ENCODE measurements at regions not wholly inside any gene's neighbourhood (a gene's known extent, or its start where the extent isn't known, plus 50 kb on each side); places are given as distances from the start of the nearest gene placed in this dataset.

DNA sequence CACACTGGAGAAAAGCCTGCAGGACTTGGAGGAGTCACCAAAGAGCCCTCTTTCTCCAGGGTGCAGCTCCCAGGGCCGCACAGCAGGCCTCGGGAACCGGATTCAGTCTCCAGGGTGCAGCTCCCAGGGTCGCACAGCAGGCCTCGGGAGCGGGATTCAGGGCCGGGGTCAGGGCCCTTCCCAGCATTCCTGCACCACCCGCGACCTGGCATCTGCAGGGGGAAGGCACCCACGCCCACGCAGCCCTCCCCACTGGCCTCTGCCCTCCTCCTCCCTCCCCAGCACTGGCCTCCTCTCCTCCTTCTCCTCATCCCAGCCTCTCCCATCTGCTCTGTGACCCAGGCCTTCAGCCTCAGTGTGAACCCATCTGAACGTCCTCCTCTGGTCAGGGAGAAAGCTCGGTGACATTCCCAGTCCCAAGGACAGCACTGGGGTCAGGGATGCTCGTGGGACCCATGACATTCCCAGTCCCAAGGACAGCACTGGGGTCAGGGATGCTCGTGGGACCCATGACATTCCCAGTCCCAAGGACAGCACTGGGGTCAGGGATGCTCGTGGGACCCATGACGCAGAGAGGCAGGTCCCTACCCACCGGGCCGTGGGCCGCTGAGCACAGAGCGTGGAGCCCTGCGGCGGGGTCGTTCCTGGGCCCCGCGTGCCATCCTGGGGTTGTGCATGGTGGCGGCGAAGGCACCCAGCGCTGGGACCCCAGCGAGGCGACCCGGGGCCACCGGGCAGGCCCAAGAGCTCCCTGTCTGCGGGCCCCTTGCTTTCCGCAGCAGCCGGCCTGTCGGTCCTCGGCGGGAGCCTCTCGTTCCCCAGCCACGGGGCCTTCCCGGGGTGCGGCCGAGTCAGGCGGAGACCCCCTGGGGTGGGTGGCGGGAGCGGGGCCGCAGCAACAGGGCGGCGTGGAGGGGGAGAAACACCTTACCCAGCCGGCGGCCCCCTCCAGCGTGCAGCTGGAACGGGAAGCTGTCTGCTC is 550.2 kb upstream of the SALL3 start:
- Histone ChIP-seq H3K36me3 (ENCODE audit: low read depth) (no peaks in the 10 kb centered on the region), H3K4me2 (ENCODE audit: unreplicated experiment) (no peak overlapping the region), H3K27ac (no peak overlapping the region), H2AFZ (no peak overlapping the region), H3K4me1 (ENCODE audit: insufficient read depth) (no peaks in the 10 kb centered on the region), H3K9me3 (ENCODE audit: low read depth) (no peaks in the 10 kb centered on the region), H3F3A (ENCODE audit: insufficient read depth) (no peaks in the 10 kb centered on the region), H3K79me2 (ENCODE audit: insufficient read depth) (no peaks in the 10 kb centered on the region), H4K20me1 (ENCODE audit: insufficient read depth) (no peaks in the 10 kb centered on the region), H3K9ac (no peak overlapping the region), H3K9me2 (ENCODE audit: insufficient read depth) (no peaks in the 10 kb centered on the region), H3K27me3 (replicated peaks; ENCODE audit: insufficient read depth) (no peaks in the 10 kb centered on the region), H3K4me3 (no peak overlapping the region)
- in situ Hi-C loops (cut with MboI) = no loop called here
- TF ChIP-seq EZH2phosphoT487 (IDR thresholded peaks at IDR 0.05; ENCODE audit: insufficient read depth, low read depth) = no peak
- no peak for TF ChIP-seq EZH2 (IDR thresholded peaks at IDR 0.05; ENCODE audit: insufficient read depth, poor library complexity, severe bottlenecking)
- 57 to 68% methylated on average over 42 to 54 of the region's 54 CpGs for WGBS, 2 experiments (ENCODE audit: low coverage in 1 of 2, low lambda C conversion rate in 2 of 2, missing lambda C conversion rate in 2 of 2)
- DNase-seq = no peak

DNA sequence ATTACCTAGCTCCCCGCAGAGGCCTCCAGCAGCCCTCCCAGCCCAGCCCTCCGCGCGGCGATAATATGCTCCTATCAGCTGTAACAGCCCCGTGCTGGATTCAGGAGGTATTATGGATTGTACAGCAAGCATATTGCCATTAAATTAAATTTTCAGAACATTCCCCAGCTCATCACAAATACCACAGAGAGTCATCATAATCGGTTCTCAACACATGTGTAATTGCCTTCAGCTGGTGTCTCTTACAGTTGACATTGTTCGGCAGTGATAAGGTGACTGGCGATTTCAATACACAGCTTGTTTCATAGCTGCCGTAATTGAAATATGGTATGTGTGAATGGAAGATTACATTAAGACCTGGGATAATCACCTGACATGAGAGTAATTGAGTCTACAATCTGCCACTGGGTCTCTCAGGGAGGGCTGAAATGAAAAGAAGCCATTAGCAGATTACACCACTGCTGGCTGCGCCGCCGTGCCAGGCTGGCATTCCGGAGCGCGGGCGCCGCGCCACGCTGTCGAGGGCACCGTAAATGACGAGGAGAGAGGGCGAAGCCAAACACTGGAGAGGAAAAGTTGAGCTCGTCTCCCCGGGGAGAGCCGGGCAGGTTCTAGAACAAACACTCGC is 549.4 kb upstream of the SALL3 start:
- no peaks in the 10 kb centered on the region for H3F3A ChIP-seq (ENCODE audit: insufficient read depth)
- no peaks in the 10 kb centered on the region for H3K4me1 ChIP-seq (ENCODE audit: insufficient read depth)
- no peaks in the 10 kb centered on the region for H3K79me2 ChIP-seq (ENCODE audit: insufficient read depth)
- no peak overlapping the region for H3K4me3 ChIP-seq
- no peaks in the 10 kb centered on the region for H3K9me2 ChIP-seq (ENCODE audit: insufficient read depth)
- H3K27ac ChIP-seq = no peak overlapping the region
- H3K9ac ChIP-seq = no peak overlapping the region
- TF ChIP-seq EZH2phosphoT487 (IDR thresholded peaks at IDR 0.05; ENCODE audit: insufficient read depth, low read depth) (no peak), EZH2 (IDR thresholded peaks at IDR 0.05; ENCODE audit: insufficient read depth, poor library complexity, severe bottlenecking) (no peak)
- H3K27me3 ChIP-seq (replicated peaks; ENCODE audit: insufficient read depth) = no peaks in the 10 kb centered on the region
- H3K36me3 ChIP-seq (ENCODE audit: low read depth) = no peaks in the 10 kb centered on the region
- in situ Hi-C loops (cut with MboI) = no loop called here
- no peak for DNase-seq
- H4K20me1 ChIP-seq (ENCODE audit: insufficient read depth) = no peaks in the 10 kb centered on the region
- 74 to 78% methylated on average over 23 to 28 of the region's 28 CpGs for WGBS, 2 experiments (ENCODE audit: low coverage in 1 of 2, low lambda C conversion rate in 2 of 2, missing lambda C conversion rate in 2 of 2)
- no peaks in the 10 kb centered on the region for H3K9me3 ChIP-seq (ENCODE audit: low read depth)
- H3K4me2 ChIP-seq (ENCODE audit: unreplicated experiment) = no peak overlapping the region
- H2AFZ ChIP-seq = no peak overlapping the region

DNA sequence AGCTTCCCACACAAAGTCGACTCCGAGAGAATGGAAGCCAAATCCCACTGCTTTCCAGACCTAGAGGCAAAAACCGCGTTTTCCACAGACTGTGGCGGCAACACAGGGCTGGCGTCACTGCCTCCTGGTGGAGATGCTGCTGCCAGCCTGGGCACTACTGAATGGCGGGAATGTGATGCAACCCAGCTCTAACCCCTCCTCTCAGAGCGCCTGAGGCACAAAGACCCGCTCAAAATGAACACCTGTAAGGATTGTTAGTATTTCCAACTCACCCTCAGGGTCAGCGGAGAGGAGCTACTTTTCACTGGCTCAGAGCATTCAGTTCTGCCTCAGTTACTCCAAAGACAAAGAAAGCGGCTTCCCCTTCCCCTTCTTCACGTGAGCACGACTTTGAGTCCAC is 548.0 kb upstream of the SALL3 start:
- H3K27me3 ChIP-seq (replicated peaks; ENCODE audit: insufficient read depth) = no peaks in the 10 kb centered on the region

DNA sequence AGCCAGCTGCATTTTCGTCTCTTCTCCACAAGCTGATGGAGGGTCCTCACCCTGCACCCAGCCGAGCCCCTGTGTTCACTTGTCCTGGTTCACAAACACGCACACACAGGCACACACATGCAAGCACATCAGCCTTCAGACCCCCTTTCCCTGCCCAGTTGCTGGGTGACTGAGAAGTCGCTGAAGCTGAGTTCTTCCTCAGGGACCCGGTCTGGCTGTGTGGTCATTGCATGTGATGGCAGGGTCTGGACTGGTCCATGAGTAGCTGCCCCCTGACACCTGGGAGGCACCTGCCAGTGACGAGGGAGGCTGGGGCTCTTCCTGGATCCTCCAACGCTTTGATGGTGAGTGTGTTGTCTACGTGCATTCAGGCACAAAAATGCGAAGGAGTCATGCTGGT is 546.1 kb upstream of the SALL3 start:
- Histone ChIP-seq H3K27ac (no peak overlapping the region), H3K36me3 (ENCODE audit: low read depth) (no peaks in the 10 kb centered on the region), H3K27me3 (replicated peaks; ENCODE audit: insufficient read depth) (no peaks in the 10 kb centered on the region), H3K9me2 (ENCODE audit: insufficient read depth) (no peaks in the 10 kb centered on the region), H2AFZ (no peak overlapping the region), H3F3A (ENCODE audit: insufficient read depth) (no peaks in the 10 kb centered on the region), H3K4me3 (no peak overlapping the region), H3K9ac (no peak overlapping the region), H3K4me2 (ENCODE audit: unreplicated experiment) (no peak overlapping the region), H3K79me2 (ENCODE audit: insufficient read depth) (no peaks in the 10 kb centered on the region), H3K9me3 (ENCODE audit: low read depth) (no peaks in the 10 kb centered on the region), H4K20me1 (ENCODE audit: insufficient read depth) (no peaks in the 10 kb centered on the region), H3K4me1 (ENCODE audit: insufficient read depth) (no peaks in the 10 kb centered on the region)
- in situ Hi-C loops (cut with MboI) = no loop called here
- no peak for TF ChIP-seq EZH2phosphoT487 (IDR thresholded peaks at IDR 0.05; ENCODE audit: insufficient read depth, low read depth)
- no peak for TF ChIP-seq EZH2 (IDR thresholded peaks at IDR 0.05; ENCODE audit: insufficient read depth, poor library complexity, severe bottlenecking)
- WGBS, 2 experiments (ENCODE audit: low coverage in 1 of 2, low lambda C conversion rate in 2 of 2, missing lambda C conversion rate in 2 of 2) = 20 to 26% methylated on average over 9 of the region's 9 CpGs
- no peak for DNase-seq

More for the DNA sequence above, 548.0 kb upstream of the SALL3 start:
- in situ Hi-C loops (cut with MboI) = no loop called here
- no peaks in the 10 kb centered on the region for H4K20me1 ChIP-seq (ENCODE audit: insufficient read depth)
- no peaks in the 10 kb centered on the region for H3K9me3 ChIP-seq (ENCODE audit: low read depth)
- H3K4me1 ChIP-seq (ENCODE audit: insufficient read depth) = no peaks in the 10 kb centered on the region
- H3K36me3 ChIP-seq (ENCODE audit: low read depth) = no peaks in the 10 kb centered on the region
- H3K9ac ChIP-seq = no peak overlapping the region
- H3K79me2 ChIP-seq (ENCODE audit: insufficient read depth) = no peaks in the 10 kb centered on the region
- 52% methylated on average over 13 of the region's 13 CpGs for WGBS, 2 experiments (ENCODE audit: low coverage in 1 of 2, low lambda C conversion rate in 2 of 2, missing lambda C conversion rate in 2 of 2)
- no peak overlapping the region for H3K27ac ChIP-seq
- DNase-seq = no peak
- TF ChIP-seq EZH2 (IDR thresholded peaks at IDR 0.05; ENCODE audit: insufficient read depth, poor library complexity, severe bottlenecking) = no peak
- no peaks in the 10 kb centered on the region for H3F3A ChIP-seq (ENCODE audit: insufficient read depth)
- H2AFZ ChIP-seq = no peak overlapping the region
- H3K4me3 ChIP-seq = no peak overlapping the region
- H3K4me2 ChIP-seq (ENCODE audit: unreplicated experiment) = no peak overlapping the region
- no peaks in the 10 kb centered on the region for H3K9me2 ChIP-seq (ENCODE audit: insufficient read depth)
